ENCODE measurements at regions not wholly inside any gene's neighbourhood (a gene's known extent, or its start where the extent isn't known, plus 50 kb on each side); places are given as distances from the start of the nearest gene placed in this dataset.

DNA sequence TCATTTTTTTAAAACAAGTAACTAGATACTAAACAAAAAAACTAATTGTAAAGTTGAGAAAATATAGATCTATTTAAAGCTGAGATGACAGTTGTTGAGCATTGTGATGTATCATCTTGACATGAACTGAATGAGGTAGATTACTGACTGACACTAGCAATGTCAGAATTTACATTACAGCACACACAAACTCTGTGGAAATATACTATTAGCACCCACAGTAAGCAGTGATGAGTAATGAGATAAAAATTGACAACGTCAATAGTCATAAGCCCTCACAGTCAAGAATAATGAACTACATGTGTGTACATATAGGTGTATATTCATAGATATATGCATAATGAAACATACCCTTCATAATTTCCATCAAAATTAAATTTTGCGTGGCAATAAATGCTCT is 368.4 kb downstream of the TFEC start:
- FAIRE-seq (no peak), DNase-seq (ENCODE audit: low read depth in 1 of 2, low spot score in 2 of 2) (no peak)
- no peak overlapping the region for H2AFZ ChIP-seq (ENCODE audit: low read length)
- no peak overlapping the region for H3K4me2 ChIP-seq (ENCODE audit: insufficient read depth in 1 of 2, low read depth in 2 of 2, low read length in 2 of 2)
- no peak overlapping the region for H3K18ac ChIP-seq (ENCODE audit: extremely low read depth, low read length)
- no peak overlapping the region for H2BK15ac ChIP-seq (ENCODE audit: low read length)
- H2BK5ac ChIP-seq (ENCODE audit: low read depth, low read length): no peak overlapping the region
- TF ChIP-seq BRCA1 (IDR thresholded peaks at IDR 0.05; ENCODE audit: low read depth, low read length): no peak
- TF ChIP-seq BCL11A (IDR thresholded peaks at IDR 0.05; ENCODE audit: low read depth in 2 of 2, low read length in 2 of 2): no peak
- TF ChIP-seq RBBP5 (IDR thresholded peaks at IDR 0.05; ENCODE audit: borderline replicate concordance, low read depth, low read length): no peak
- no peak for TF ChIP-seq JUN (IDR thresholded peaks at IDR 0.05; ENCODE audit: low read depth, low read length)
- no peak overlapping the region for H4K5ac ChIP-seq (ENCODE audit: insufficient read length, low read depth, low read length)
- no peak overlapping the region for H3K27ac ChIP-seq (ENCODE audit: low read depth, low read length)
- H4K20me1 ChIP-seq (replicated peaks in 1 of 2; ENCODE audit: control insufficient read depth in 1 of 2, insufficient read depth in 2 of 2, low read length in 2 of 2): no peaks in the 10 kb centered on the region
- CTCF ChIA-PET (ENCODE audit: partially characterized antibody): no interaction called here
- H2BK120ac ChIP-seq (replicated peaks; ENCODE audit: low read depth, low read length): no peak overlapping the region
- no peak overlapping the region for H4K91ac ChIP-seq (replicated peaks; ENCODE audit: insufficient read length, low read length)
- H3K79me1 ChIP-seq (ENCODE audit: low read depth, low read length): no peaks in the 10 kb centered on the region
- H2BK20ac ChIP-seq (ENCODE audit: low read length): no peak overlapping the region
- no peaks in the 10 kb centered on the region for H3K23me2 ChIP-seq (ENCODE audit: low read depth, low read length)
- H2BK12ac ChIP-seq (ENCODE audit: low read depth, low read length): no peak overlapping the region
- no peak overlapping the region for H3K4me3 ChIP-seq (ENCODE audit: extremely low read depth in 1 of 4, insufficient read depth in 2 of 4, low read depth in 3 of 4, low read length in 4 of 4)
- H3K9ac ChIP-seq (replicated peaks in 1 of 4; ENCODE audit: extremely low read depth in 1 of 4, low read depth in 3 of 4, low read length in 3 of 4): no peak overlapping the region
- no peaks in the 10 kb centered on the region for H3K9me3 ChIP-seq (ENCODE audit: insufficient read depth in 2 of 2, low read depth in 1 of 2, low read length in 1 of 2)
- no peak overlapping the region for H3K56ac ChIP-seq (replicated peaks; ENCODE audit: insufficient read length, low read depth, low read length)
- H3K14ac ChIP-seq (ENCODE audit: insufficient read length): no peak overlapping the region
- H4K8ac ChIP-seq (ENCODE audit: extremely low read depth, insufficient read depth, low read length): no peak overlapping the region
- H3K79me2 ChIP-seq (ENCODE audit: control insufficient read depth in 1 of 2, insufficient read depth in 2 of 2, low read length in 2 of 2): no peaks in the 10 kb centered on the region
- no peak overlapping the region for H3K23ac ChIP-seq (ENCODE audit: insufficient read length)
- H2AK5ac ChIP-seq (ENCODE audit: low read depth, low read length): no peak overlapping the region
- no peaks in the 10 kb centered on the region for H3K27me3 ChIP-seq (replicated peaks in 1 of 4; ENCODE audit: control insufficient read depth in 3 of 4, extremely low read depth in 1 of 4, insufficient read depth in 3 of 4, low read length in 3 of 4)
- no peaks in the 10 kb centered on the region for H3K4me1 ChIP-seq (replicated peaks in 1 of 4; ENCODE audit: control insufficient read depth in 3 of 4, insufficient read depth in 4 of 4, low read length in 3 of 4)
- no peak overlapping the region for H3K4ac ChIP-seq (replicated peaks; ENCODE audit: insufficient read length, low read depth, low read length)
- POLR2A ChIA-PET (ENCODE audit: partially characterized antibody): no interaction called here
- no peaks in the 10 kb centered on the region for H3K36me3 ChIP-seq (ENCODE audit: control insufficient read depth in 2 of 4, insufficient read depth in 4 of 4, low read length in 3 of 4)
- WGBS, 2 experiments (ENCODE audit: extremely low coverage in 1 of 2, insufficient coverage in 1 of 2, insufficient read length in 1 of 2, insufficient replicate concordance in 2 of 2, low coverage in 1 of 2, low lambda C conversion rate in 2 of 2, missing lambda C conversion rate in 1 of 2): 87% methylated on average over 2 of the region's 2 CpGs; no CpG with 5 or more reads in 1 of the 2 experiments
